H1 (cell line): ENCODE measurements at regions not wholly inside any gene's neighbourhood (a gene's known extent, or its start where the extent isn't known, plus 50 kb on each side); places are given as distances from the start of the nearest gene placed in this dataset.

Experiments used
- CTCF ChIA-PET: fragments of 300-600 bp; sonication (Branson Sonifier 250); formaldehyde crosslinking; loops from one replicate; lab custom pipeline; 2021; ENCODE audit not compliant: partially characterized antibody; lab: Charles Lee
- POLR2A ChIA-PET: fragments of 300-600 bp; sonication (Branson Sonifier 250); formaldehyde crosslinking; loops from one replicate; lab custom pipeline; 2021; ENCODE audit warnings: inconsistent platforms; ENCODE audit not compliant: partially characterized antibody; lab: Charles Lee
- DNase-seq, 2 experiments: peaks; one replicate each; pipeline versions ENCODE4 v3.0.0 to v3.0.0-alpha.2; 2010 to 2022; ENCODE audit warnings: low spot score in 2 of 2, low read depth in 1 of 2, mixed read lengths in 1 of 2
- FAIRE-seq: peaks from 2 replicates; lab custom pipeline; 2011; peaks lifted over from hg19 to GRCh38; lab: Jason Lieb, UNC
- H2AFZ ChIP-seq: 2 replicates; pipeline ENCODE4 v1.8.1; 2012; ENCODE audit warnings: low read length, inconsistent platforms
- H2AK5ac ChIP-seq: 2 replicates; pipeline ENCODE4 v1.6.1; 2013; ENCODE audit warnings: low read depth, low read length
- H2BK120ac ChIP-seq: replicated peaks from 2 replicates; pipeline ENCODE3; 2013; ENCODE audit warnings: low read depth, low read length, inconsistent platforms
- H2BK12ac ChIP-seq: 2 replicates; pipeline ENCODE4 v1.6.1; 2013; ENCODE audit warnings: low read depth, low read length
- H2BK15ac ChIP-seq: 2 replicates; pipeline ENCODE4 v1.6.1; 2013; ENCODE audit warnings: low read length
- H2BK20ac ChIP-seq: 2 replicates; pipeline ENCODE4 v1.6.1; 2013; ENCODE audit warnings: low read length
- H2BK5ac ChIP-seq: 2 replicates; pipeline ENCODE4 v1.6.1; 2013; ENCODE audit warnings: low read depth, low read length
- H3K14ac ChIP-seq: 2 replicates; pipeline ENCODE4 v1.6.1; 2013; ENCODE audit warnings: inconsistent platforms; ENCODE audit not compliant: insufficient read length
- H3K18ac ChIP-seq: 2 replicates; pipeline ENCODE4 v1.6.1; 2013; ENCODE audit warnings: low read length; ENCODE audit errors: extremely low read depth
- H3K23ac ChIP-seq: 2 replicates; pipeline ENCODE4 v1.6.1; 2013; ENCODE audit warnings: inconsistent platforms; ENCODE audit not compliant: insufficient read length
- H3K23me2 ChIP-seq: 2 replicates; pipeline ENCODE4 v1.6.1; 2013; ENCODE audit warnings: low read depth, low read length
- H3K27ac ChIP-seq: 2 replicates; pipeline ENCODE4 v1.6.1; 2011; ENCODE audit warnings: low read depth, low read length, inconsistent platforms
- H3K27me3 ChIP-seq, 4 experiments: replicated peaks in 1 of 4; 1 replicate in 1 of 4; 2 replicates in 3 of 4; pipeline versions ENCODE4 v1.6.1 to v1.8.1; 2011 to 2013; ENCODE audit warnings: low read length in 3 of 4, mild to moderate bottlenecking in 3 of 4, inconsistent platforms in 2 of 4, mixed read lengths in 2 of 4, moderate library complexity in 1 of 4; ENCODE audit not compliant: control insufficient read depth in 3 of 4, insufficient read depth in 3 of 4; ENCODE audit errors: extremely low read depth in 1 of 4
- H3K36me3 ChIP-seq, 4 experiments: 2 replicates each; pipeline versions ENCODE4 v1.6.1 to v1.8.1; 2011 to 2013; ENCODE audit warnings: mild to moderate bottlenecking in 4 of 4, low read length in 3 of 4, moderate library complexity in 2 of 4, control low read depth in 1 of 4, inconsistent platforms in 1 of 4; ENCODE audit not compliant: insufficient read depth in 4 of 4, control insufficient read depth in 2 of 4
- H3K4ac ChIP-seq: replicated peaks from 2 replicates; pipeline ENCODE3; 2013; ENCODE audit warnings: low read length, low read depth, mixed read lengths, inconsistent platforms; ENCODE audit not compliant: insufficient read length
- H3K4me1 ChIP-seq, 4 experiments: replicated peaks in 1 of 4; 1 replicate in 1 of 4; 2 replicates in 3 of 4; pipeline versions ENCODE4 v1.6.1 to v1.8.1; 2011 to 2013; ENCODE audit warnings: low read length in 3 of 4, inconsistent platforms in 2 of 4, mixed read lengths in 1 of 4; ENCODE audit not compliant: insufficient read depth in 4 of 4, control insufficient read depth in 3 of 4
- H3K4me2 ChIP-seq, 2 experiments: 2 replicates each; pipeline versions ENCODE4 v1.6.1 to v1.8.1; 2011 to 2013; ENCODE audit warnings: low read depth in 2 of 2, low read length in 2 of 2, control low read depth in 1 of 2, inconsistent platforms in 1 of 2, mild to moderate bottlenecking in 1 of 2; ENCODE audit not compliant: insufficient read depth in 1 of 2
- H3K4me3 ChIP-seq, 4 experiments: fragments of 200-600, 300-600 bp in 1 of 4; sonication (generic), shearing (Covaris generic), sonication (Bioruptor Twin) in 1 of 4; 2 replicates each; pipeline versions ENCODE4 v1.5.1 to v1.8.1; 2011 to 2016; ENCODE audit warnings: low read length in 4 of 4, low read depth in 3 of 4, control low read depth in 2 of 4, inconsistent platforms in 2 of 4, mild to moderate bottlenecking in 2 of 4, mixed read lengths in 1 of 4, moderate library complexity in 1 of 4; ENCODE audit not compliant: insufficient read depth in 2 of 4; ENCODE audit errors: extremely low read depth in 1 of 4
- H3K56ac ChIP-seq: replicated peaks from 2 replicates; pipeline ENCODE3; 2013; ENCODE audit warnings: low read depth, mild to moderate bottlenecking, mixed read lengths, low read length, inconsistent platforms; ENCODE audit not compliant: insufficient read length
- H3K79me1 ChIP-seq: 2 replicates; pipeline ENCODE4 v1.6.1; 2013; ENCODE audit warnings: low read depth, low read length, control low read depth
- H3K79me2 ChIP-seq, 2 experiments: 2 replicates each; pipeline versions ENCODE4 v1.6.1 to v1.8.1; 2012 to 2013; ENCODE audit warnings: low read length in 2 of 2, mild to moderate bottlenecking in 2 of 2, inconsistent platforms in 1 of 2; ENCODE audit not compliant: insufficient read depth in 2 of 2, control insufficient read depth in 1 of 2
- H3K9ac ChIP-seq, 4 experiments: replicated peaks in 1 of 4; 1 replicate in 1 of 4; 2 replicates in 3 of 4; pipeline versions ENCODE4 v1.6.1 to v1.8.1; 2011 to 2013; ENCODE audit warnings: low read depth in 3 of 4, low read length in 3 of 4, control low read depth in 2 of 4, mild to moderate bottlenecking in 2 of 4, moderate library complexity in 2 of 4, inconsistent platforms in 1 of 4; ENCODE audit errors: extremely low read depth in 1 of 4
- H3K9me3 ChIP-seq, 2 experiments: 2 replicates each; pipeline versions ENCODE4 v1.6.1 to v1.8.1; 2012 to 2013; ENCODE audit warnings: mild to moderate bottlenecking in 2 of 2, moderate library complexity in 2 of 2, control low read depth in 1 of 2, inconsistent platforms in 1 of 2, low read depth in 1 of 2, low read length in 1 of 2, mixed read lengths in 1 of 2; ENCODE audit not compliant: insufficient read depth in 2 of 2
- H4K20me1 ChIP-seq, 2 experiments: replicated peaks in 1 of 2; 2 replicates each; pipeline versions ENCODE3 to v1.8.1; 2011 to 2013; ENCODE audit warnings: inconsistent platforms in 2 of 2, low read length in 2 of 2, mild to moderate bottlenecking in 1 of 2; ENCODE audit not compliant: insufficient read depth in 2 of 2, control insufficient read depth in 1 of 2
- H4K5ac ChIP-seq: 2 replicates; pipeline ENCODE4 v1.6.1; 2013; ENCODE audit warnings: low read length, low read depth, mixed read lengths, inconsistent platforms; ENCODE audit not compliant: insufficient read length
- H4K8ac ChIP-seq: 2 replicates; pipeline ENCODE4 v1.8.0; 2013; ENCODE audit warnings: mild to moderate bottlenecking, moderate library complexity, low read length, inconsistent platforms; ENCODE audit not compliant: insufficient read depth; ENCODE audit errors: extremely low read depth
- H4K91ac ChIP-seq: replicated peaks from 2 replicates; pipeline ENCODE3; 2013; ENCODE audit warnings: low read length, mixed read lengths, inconsistent platforms; ENCODE audit not compliant: insufficient read length
- NANOG ChIP-seq: IDR thresholded peaks from 2 replicates; pipeline ENCODE4 v1.6.1; 2011; ENCODE audit warnings: low read length, low read depth, mild to moderate bottlenecking, inconsistent platforms; ENCODE audit not compliant: insufficient read depth, poor library complexity, severe bottlenecking
- NRF1 ChIP-seq: IDR thresholded peaks from 2 replicates; pipeline ENCODE4 v1.6.1; 2011; ENCODE audit warnings: mild to moderate bottlenecking, low read depth, low read length, improper control_type of control experiment
- whole genome bisulfite sequencing, 2 experiments: shearing (Covaris generic) in 1 of 2; methylation state at CpG; one replicate each; pipeline versions ENCODE4 v1.1.6 to v1.1.7; 2013 to 2015; ENCODE audit warnings: low lambda C conversion rate in 2 of 2, mixed read lengths in 2 of 2, inconsistent platforms in 1 of 2, low coverage in 1 of 2, missing lambda C conversion rate in 1 of 2; ENCODE audit not compliant: insufficient replicate concordance in 2 of 2, insufficient coverage in 1 of 2, insufficient read length in 1 of 2; ENCODE audit errors: extremely low coverage in 1 of 2, missing lambda C conversion rate in 1 of 2; 5-methylcytosine and 5-hydroxymethylcytosine counted together
- TF ChIP-seq, protein P1 (sequence below), 3 experiments: IDR thresholded peaks; 1 replicate in 2 of 3; 2 replicates in 1 of 3; pipeline versions ENCODE4 v1.5.1 to v1.6.1; 2011; ENCODE audit warnings: low read length in 3 of 3, mild to moderate bottlenecking in 3 of 3, inconsistent platforms in 2 of 3, low read depth in 1 of 3, moderate library complexity in 1 of 3; ENCODE audit not compliant: insufficient read depth in 1 of 3; ENCODE audit errors: control extremely low read depth in 1 of 3

DNA sequence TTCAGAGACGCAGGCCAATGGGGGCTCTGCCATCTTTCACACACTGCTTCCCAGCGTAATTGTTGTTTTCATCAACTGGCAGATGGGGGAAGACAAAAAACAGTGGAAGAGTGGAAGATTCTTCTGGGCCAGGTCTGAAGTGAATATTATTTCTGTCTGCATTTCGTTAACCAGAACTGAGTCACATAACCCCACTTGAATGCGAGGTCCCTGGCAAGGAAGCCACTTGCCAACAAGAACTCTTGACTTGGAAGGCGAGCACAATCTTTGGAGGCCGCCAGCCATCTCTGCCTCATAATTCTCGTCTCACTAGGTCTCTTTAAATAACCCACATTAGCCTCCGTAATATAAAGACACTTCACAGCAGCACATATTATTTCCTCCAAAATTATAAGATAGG lies 75.4 kb downstream of the CYB561 start:
- H4K20me1 ChIP-seq = no peaks in the 10 kb centered on the region
- no peak overlapping the region for H4K5ac ChIP-seq
- H3K18ac ChIP-seq = no peak overlapping the region
- no peak overlapping the region for H2BK5ac ChIP-seq
- no peaks in the 10 kb centered on the region for H3K9me3 ChIP-seq
- H3K14ac ChIP-seq = no peak overlapping the region
- ChIA-PET CTCF (no interaction called here), POLR2A (no interaction called here)
- no peak overlapping the region for H3K23ac ChIP-seq
- H4K8ac ChIP-seq = no peak overlapping the region
- no peak overlapping the region for H3K4me2 ChIP-seq
- H3K4me3 ChIP-seq = no peak overlapping the region
- no peak for FAIRE-seq
- WGBS, 2 experiments = 90% methylated on average over 8 of the region's 8 CpGs; no CpG with 5 or more reads in 1 of the 2 experiments
- H2BK120ac ChIP-seq = no peak overlapping the region
- no peak overlapping the region for H3K27ac ChIP-seq
- no peak overlapping the region for H3K9ac ChIP-seq
- no peaks in the 10 kb centered on the region for H3K79me2 ChIP-seq
- no peaks in the 10 kb centered on the region for H3K36me3 ChIP-seq
- no peak overlapping the region for H2AFZ ChIP-seq
- DNase-seq = no peak
- H2BK15ac ChIP-seq = no peak overlapping the region
- H2BK20ac ChIP-seq = no peak overlapping the region
- H3K4ac ChIP-seq = no peak overlapping the region
- no peaks in the 10 kb centered on the region for H3K23me2 ChIP-seq
- no peak overlapping the region for H2BK12ac ChIP-seq
- no peaks in the 10 kb centered on the region for H3K27me3 ChIP-seq
- TF ChIP-seq, protein P1, sequence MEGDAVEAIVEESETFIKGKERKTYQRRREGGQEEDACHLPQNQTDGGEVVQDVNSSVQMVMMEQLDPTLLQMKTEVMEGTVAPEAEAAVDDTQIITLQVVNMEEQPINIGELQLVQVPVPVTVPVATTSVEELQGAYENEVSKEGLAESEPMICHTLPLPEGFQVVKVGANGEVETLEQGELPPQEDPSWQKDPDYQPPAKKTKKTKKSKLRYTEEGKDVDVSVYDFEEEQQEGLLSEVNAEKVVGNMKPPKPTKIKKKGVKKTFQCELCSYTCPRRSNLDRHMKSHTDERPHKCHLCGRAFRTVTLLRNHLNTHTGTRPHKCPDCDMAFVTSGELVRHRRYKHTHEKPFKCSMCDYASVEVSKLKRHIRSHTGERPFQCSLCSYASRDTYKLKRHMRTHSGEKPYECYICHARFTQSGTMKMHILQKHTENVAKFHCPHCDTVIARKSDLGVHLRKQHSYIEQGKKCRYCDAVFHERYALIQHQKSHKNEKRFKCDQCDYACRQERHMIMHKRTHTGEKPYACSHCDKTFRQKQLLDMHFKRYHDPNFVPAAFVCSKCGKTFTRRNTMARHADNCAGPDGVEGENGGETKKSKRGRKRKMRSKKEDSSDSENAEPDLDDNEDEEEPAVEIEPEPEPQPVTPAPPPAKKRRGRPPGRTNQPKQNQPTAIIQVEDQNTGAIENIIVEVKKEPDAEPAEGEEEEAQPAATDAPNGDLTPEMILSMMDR (IDR thresholded peaks at IDR 0.05; ENCODE audit: control extremely low read depth in 1 of 3, insufficient read depth in 1 of 3, low read depth in 1 of 3, low read length in 3 of 3) = no peak
- TF ChIP-seq NANOG (no peak), NRF1 (no peak)
- no peaks in the 10 kb centered on the region for H3K79me1 ChIP-seq
- no peaks in the 10 kb centered on the region for H3K4me1 ChIP-seq
- no peak overlapping the region for H2AK5ac ChIP-seq
- no peak overlapping the region for H4K91ac ChIP-seq
- H3K56ac ChIP-seq = no peak overlapping the region
